ENCODE measurements at regions not wholly inside any gene's neighbourhood (a gene's known extent, or its start where the extent isn't known, plus 50 kb on each side); places are given as distances from the start of the nearest gene placed in this dataset.

DNA sequence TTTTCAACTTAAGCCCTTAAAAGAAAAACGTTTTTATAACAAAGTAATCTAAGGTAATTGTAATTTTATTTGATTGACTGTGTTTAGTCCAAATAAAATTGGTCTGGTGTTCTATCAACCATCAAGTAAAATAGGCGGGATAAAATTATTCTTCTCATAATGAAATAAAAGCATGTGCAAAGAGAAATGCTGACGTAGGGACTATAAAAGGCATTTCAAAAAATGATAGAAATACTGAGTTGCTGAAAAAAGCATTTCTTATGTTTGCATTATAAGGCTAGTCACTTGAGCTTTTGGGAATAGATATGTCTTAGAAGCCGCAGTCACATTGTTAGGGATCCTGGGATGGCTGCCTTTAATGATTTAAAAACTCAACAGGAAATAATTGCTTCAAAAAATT is 608.0 kb upstream of the JAG1 start:
- no peak for DNase-seq (ENCODE audit: low spot score)

DNA sequence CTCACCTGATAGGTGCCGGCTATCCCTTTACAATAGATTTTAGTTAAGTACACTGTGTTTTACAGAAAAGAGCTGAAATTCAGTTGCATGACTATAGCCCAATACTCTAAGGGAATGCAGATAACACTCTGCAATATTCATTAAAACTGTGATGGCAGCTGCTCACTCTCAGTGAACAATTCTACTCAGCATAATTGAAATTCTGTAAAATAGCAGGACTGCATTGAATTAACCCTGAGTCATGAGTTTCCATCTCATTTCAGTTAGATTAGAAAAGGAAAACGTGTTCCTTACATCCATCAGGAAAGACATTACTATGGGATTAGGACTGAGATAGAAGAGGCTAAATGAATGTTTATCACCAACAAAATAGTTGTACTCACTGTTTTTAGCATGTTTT is 613.3 kb upstream of the JAG1 start:
- no peak for DNase-seq (ENCODE audit: low spot score)

DNA sequence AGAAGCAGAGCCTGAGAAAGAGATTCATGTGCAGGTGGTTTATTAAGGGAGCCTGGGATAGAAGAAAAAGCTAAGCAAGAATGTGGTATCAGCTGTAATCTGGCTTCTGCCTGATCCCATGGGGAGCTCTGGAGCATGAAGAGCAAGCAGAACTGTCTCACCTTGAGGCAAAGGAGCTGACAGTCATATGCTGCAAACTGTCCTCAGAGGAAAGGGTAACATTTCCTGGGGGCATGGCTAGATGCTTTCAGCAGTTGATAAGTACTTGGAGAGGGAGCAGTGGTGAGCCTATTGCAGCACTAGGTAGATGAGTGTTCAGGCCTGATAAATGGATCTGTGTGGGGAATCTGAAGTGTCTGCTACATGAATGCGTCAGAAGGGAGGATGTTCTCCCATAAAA is 621.5 kb upstream of the BTBD3 start:
- no peak for DNase-seq (ENCODE audit: low spot score)

DNA sequence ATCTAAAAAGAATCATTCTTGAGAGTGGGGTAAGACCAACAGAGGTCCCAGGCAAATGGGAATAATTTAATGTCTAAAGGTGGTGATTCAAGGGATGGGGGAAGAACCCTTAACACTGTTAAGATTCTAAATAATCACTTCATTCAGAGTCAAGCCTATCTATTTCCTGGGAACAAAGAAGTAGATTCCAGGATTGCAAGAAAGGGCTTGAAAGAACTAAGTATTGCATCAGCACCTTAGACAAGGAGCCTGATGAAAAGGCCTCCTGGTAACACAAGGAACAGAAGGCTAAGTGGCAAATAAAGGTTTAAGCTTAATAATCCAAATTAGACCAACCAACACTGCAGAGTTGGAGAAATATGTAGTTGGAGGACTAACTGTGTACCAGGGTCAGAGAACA is 620.7 kb upstream of the BTBD3 start:
- DNase-seq (ENCODE audit: low spot score), result no peak

DNA sequence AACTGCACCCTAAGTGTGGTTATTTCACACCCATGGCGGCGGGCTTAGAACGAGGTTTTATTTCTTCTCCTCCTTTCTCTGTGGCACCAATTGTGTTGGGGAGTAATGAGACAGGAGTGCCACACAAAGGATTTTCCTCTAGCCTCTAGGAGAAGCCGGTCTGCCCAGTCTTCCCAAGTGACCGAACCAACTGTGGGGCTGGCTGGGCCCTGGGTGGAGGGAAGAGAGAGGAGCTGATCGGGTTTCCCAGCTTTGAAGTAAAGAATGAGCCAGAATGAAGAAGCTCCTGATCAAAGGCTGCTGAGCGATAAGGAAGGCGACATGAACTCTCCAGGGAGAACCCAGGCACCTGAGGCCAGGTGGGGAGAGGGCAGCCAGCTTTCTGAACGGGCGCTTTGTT is 616.0 kb upstream of the BTBD3 start:
- no peak for DNase-seq (ENCODE audit: low spot score)

DNA sequence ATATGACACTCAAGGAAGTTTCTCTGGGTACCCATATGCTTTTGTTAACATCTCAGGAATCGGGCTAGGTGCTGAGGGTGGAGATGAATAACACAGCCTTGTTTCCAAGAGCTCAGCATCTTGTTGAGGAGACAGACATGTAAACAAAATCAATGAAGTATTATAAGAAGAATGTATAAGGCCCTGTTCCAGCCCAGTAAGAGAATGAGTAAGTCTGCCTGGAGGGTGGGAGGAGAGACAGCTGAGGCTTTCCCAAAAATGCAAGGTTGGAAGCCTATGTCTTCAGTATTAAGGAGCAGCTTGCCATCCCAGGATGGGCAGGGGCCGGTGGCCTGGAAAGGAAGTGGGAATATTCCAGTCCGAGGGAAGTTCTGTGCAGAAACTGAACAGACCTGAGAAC is 615.3 kb upstream of the BTBD3 start:
- no peak for DNase-seq (ENCODE audit: low spot score)

DNA sequence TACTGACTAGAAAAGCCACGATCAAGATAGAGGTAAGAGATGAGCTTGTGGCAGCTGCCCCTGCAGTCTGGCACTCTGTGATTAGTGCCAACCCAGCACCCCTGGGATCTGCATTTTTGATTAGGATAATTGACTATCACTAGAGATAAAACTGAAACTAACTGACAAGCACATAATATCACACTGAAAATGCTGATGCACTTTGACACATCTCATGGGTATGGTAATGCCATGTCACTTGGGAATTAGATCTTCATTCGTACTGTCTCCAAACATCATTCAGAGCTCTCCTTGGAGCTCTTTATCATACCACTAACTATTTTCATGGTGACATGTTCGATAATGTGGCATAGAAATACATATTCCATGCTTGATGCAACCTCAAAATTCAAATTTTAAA is 612.9 kb upstream of the BTBD3 start:
- DNase-seq (ENCODE audit: low spot score), result no peak

DNA sequence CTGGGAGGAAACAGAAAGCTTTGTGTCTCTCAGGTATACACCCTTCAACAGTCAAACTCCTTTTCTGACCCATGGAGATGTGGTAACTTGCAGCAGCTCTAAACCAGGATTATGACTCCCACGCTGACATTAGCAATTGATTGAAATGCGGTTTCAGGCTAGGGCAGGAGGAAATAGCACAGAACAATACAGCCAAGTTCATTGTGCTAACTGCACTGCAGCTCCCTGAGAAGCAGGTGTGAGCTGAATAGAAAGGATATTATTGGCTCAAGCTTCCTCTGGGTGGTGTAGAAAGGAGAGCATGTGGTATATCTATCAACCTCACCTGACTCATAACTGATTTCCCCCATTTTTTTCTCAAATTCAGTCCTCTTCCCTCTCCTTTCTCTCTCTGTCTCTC is 612.3 kb upstream of the BTBD3 start:
- no peak for DNase-seq (ENCODE audit: low spot score)

DNA sequence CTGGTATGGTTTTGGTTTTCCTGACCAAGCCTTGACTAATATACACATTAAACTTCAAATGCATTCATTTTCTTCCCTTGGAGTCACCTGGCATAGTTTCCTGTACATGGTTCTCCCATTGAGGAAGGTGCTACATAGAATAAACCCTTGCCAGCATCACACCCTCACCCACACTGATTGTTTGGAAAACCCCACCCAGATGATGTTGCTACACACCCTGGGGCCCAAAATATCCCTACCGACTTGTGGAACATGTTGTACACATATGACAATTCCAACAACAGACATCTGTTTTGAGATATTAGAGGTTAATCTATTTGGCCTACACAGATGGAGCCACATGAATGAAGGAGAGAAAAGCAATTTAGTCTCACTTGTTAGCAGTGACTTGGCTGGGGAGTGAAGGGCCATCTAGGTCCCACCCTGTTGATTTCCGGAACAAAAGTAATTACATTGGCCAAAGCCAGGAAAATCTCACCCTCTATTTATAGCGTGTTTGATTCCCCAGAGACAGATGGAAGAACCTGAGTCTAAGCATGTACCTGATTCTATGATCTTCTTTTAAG is 606.0 kb upstream of the BTBD3 start:
- no peak for DNase-seq (ENCODE audit: low spot score)

DNA sequence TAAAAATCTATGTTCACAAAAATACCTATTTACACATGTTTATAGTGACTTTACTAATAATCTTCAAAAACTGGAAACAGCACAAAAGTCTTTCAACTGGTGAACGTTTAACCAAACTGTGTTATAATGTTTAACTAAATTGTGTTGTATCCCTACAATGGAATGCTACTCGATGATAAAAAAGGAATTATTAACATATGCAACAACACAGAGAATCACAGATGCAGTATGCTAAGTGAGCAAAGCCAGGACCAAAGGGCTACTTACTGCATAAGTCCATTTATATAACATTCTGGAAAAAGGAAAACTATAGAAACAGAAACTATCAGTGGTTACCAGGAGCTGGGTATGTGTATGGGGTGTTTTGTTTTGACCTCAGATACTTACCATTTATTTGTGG is 602.2 kb upstream of the BTBD3 start:
- DNase-seq (ENCODE audit: low spot score), result no peak

DNA sequence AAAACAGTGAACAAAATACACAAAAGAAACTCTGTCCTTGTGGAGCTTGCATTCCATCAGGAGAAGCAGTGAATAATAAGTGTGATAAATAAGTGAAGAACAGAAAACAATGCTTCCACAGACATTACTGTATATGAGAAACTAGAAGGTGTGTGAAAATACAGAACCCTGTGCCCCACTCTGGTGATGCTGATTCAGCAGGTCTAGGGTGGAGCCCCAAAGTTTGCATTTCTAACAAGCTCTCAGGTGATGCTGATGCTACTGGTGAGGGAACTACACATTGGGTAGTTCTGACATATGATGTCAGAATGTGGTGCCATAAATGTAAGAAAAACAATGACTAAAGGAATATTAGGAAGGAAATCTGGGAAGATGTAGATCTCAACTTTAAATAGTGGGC is 601.4 kb upstream of the BTBD3 start:
- no peak for DNase-seq (ENCODE audit: low spot score)

DNA sequence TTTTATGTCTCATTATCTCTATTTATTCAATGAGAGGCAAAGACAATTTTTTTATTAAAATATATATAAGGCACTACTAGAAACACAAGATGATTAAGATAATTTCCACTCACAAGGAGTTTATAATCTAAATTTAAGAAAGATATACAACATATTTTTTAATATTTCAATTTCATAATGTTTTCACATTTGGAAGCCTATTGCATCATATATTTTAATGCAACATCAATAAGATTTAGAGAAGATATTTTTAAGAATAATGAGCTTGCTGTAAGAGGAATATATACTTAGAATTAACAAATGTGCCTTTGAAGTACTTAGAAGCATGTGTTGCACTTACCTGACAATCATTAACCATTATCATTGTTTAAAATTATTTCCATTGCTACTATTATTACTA is 597.7 kb upstream of the BTBD3 start:
- DNase-seq (ENCODE audit: low spot score), result no peak

DNA sequence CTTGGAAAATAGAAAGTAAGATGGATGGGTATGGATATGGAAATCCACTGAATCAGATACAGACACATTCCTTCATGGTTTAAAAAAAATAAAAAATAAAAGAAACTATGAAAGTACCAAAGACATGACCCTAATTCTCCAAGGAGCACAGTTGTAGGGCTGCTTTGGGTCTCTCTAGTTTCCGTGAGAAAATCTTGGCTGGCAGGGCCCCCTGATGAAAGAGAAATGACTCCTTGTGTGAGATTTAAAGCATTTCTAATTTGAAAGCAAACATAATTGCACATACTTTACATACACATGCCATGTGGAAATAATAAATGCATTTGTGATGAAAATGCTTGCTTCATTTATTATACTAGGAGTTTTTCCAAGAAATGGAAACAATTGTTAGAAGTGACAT is 593.9 kb upstream of the BTBD3 start:
- DNase-seq (ENCODE audit: low spot score), result no peak

DNA sequence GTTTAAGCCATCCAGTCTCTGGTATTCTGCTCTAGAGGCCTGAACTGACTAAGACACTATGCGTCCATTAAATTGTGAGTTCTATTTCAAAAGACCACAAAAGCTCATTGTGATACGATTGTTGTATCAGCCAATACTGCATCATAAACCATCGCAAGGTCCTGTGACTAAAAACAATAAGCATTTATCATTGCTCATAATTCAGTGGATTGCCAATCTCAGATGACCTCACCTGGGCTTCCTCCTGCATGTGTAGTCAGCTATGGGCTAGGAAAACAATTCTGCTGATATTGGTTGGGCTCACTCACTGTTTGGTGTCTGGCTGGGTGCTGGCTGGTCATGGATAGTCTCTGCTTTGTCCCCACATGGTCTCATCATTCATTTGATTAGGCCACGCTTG is 592.7 kb upstream of the BTBD3 start:
- no peak for DNase-seq (ENCODE audit: low spot score)

DNA sequence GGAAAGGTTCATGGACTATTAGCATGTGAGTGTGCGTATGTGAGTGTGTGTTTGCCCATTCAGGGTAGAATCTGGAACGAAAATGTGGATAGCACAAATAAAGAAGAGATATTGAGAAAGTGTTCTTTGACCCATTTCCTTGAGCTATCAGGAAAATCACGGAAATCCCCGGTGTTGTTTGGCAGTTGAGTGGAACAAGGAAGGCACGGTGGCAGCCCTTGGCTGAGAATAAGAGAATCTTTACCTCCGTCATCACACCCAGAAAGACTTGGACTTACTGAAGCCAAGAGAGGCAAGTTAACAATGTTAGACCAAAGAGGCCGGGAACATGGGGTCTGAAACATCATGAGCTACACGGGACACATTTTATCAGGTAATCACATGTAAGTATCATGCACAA is 588.9 kb upstream of the BTBD3 start:
- DNase-seq (ENCODE audit: low spot score), result no peak

DNA sequence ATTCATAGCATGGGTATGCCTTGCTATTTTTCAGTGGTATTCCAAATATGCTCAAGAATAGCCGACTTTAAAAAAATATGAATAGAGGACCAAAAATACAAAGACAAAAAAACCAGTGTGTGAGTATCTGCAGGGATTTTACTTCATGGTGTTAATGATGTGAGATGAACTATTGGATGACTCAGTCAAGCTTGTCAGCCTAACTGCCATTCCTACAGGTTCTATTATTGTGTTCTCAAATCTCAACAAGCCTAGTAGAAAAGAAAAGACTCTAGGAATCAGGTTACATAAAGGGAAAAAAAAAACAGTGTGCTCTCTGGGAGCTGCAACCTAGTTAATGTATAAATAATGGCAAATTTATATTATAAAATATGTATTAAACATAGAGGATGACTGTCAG is 588.4 kb upstream of the BTBD3 start:
- DNase-seq (ENCODE audit: low spot score), result no peak

DNA sequence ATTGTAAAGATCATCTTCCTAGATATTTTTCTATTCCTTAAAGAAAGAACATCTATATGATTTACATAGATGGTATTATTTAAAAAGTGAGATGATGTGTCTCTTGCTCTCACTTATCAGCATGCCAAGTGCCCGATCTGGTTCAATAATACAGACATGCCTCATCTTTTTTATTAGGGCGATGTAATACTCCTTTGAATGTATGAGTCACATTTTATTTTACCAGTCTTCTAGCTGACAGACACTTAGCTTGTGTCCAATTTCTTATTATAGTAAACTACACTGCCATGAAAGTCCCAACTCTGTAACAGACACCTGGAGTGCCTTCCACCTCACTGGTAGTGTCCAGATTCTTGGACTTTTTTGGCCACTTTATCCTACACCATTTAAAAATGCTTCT is 586.6 kb upstream of the BTBD3 start:
- no peak for DNase-seq (ENCODE audit: low spot score)

DNA sequence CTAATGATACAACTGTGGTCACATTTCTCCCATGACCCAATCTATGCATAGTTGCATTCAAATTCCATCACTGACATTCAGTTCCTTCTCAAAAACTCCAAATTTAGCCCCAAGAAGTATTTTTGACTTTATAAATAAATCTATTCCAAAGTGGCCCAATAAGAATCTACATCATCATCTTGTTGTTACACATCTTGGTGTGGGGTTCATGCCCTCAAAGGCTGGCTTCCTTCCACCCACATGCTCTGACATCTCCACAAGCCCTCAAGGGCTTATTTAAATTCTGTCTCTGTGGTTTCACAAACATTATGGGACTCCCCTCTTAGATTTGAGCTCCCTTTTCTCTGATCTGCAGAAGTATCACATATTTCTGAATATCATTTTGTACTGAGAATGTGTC is 585.3 kb upstream of the BTBD3 start:
- no peak for DNase-seq (ENCODE audit: low spot score)

DNA sequence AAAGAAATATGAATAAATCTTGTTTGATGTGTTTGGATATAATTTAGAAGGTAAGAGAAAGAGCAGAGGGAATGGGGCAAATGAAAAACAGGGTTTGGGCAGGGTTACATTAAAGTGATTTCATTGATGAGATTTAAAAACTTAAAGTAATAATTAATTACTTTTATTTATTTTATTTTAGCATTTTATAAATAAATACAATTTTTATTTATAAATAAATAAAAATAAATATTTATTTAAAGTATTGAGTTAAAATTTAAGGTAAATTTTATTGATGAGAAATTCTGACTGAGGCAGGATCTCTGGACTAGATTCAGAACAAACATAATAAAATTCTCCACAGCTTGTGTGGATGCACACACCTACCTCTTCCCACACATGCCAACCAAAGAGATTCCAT is 584.1 kb upstream of the BTBD3 start:
- no peak for DNase-seq (ENCODE audit: low spot score)

DNA sequence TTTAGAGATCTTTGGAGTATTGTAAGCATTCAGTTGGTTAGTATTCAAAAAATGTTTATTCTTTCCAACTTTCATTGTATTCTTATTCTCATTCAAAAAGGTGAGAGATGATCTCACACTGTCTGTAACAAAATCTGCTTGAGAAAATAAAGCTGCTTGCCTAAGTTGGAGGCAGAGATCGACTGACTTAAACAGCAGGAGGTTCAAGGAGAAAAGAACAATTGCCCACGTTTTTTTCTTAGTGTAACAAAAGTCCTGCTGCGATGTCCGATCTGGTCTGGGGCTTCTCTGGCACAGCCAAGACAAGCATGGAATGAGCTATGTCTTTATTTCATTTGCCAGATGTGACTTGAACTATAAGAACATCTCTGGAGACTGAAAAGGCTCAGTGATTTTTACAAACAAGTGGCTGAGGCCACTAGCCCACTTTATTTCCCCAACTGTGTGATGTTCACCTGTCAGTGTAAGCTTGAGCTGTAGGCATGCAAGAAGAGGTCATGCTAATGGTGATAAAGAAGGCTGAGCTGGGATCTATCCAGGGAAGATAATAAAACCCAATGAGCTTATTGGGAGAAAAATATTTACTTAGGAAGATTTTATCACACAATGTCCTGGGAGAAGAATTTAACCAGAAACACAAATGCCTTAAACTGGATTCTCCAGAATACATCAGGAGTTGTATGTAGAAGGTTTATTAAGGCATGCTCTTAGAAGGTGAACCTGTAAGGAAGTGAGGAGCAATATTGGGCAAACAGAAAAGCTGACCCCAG is 580.1 kb upstream of the BTBD3 start:
- no peak for DNase-seq (ENCODE audit: low spot score)

DNA sequence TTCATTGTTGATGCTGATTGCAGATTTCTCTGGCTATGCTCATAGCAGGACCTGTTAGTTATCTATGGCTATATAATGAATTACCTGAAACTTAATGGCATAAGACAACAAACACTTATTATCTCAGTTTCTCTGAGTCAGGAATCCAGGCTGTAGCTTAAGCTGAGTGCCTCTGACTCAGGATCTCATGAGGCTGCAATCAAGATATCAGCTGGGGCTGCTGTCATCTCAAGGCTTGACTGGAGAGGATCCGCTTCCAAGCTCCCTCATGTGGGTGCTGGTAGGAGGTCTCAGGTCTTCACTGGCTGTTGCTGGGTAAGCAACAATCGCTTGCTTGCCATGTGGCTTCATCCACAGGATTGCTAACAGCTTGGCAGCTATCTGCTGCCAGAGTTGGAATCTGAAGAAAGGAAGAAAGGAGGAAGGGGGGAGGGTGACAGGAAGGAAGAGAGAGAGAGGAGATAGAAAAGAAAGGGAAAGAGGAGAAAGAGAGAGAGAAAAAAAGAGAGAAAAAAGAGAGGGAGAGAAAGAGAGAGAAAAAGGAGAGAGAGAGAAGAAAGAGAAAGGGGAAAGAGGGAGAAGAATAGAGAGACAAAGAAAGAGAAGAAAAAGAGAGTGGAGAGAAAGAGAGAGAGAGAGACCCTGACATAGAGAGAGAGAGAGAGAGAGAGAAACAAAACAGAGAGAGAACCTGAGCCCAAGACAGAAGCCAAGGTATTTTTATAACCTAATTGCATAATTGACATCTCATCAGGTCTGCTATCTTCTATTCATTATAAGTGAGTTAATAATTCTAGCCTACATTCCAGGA is 579.0 kb upstream of the BTBD3 start:
- no peak for DNase-seq (ENCODE audit: low spot score)

DNA sequence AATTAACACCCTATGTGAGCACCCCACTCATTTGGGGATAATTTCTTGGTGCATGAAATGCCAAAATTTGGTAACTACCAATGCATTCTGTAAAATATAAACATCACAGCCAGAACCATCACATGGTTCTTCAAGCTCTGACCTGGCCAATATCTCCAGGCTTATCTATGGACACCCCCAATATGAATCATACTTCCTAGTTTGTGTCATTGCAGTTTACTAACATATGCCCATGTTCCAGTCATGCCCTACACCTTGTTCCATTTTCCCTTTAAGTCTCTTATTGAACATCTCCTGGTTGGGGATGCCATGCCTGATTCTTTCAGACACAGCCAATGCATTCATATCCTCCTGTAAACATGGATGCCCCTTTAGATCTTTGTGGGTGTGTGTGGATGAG is 572.8 kb upstream of the BTBD3 start:
- DNase-seq (ENCODE audit: low spot score), result no peak

DNA sequence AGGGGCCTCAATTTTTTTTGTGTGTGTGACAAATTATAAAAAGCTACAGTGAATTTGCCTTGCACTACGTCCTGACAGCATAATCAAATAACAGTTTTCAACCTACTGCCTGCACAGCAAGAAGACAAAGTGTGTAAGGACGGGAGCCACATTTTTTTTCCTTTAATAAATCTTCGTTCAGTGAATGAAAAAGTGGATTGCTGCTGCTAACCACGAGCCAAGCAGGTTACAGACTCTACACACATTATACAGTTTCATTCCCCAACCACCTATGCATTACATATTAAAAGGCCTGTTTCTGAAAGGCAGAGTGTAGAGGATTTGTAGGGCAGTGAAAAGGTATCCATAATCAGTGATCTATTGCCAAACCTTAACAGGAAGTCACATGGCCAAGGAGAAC is 570.0 kb upstream of the BTBD3 start:
- DNase-seq (ENCODE audit: low spot score), result no peak
